Brain pericyte (primary cell): ENCODE measurements at regions not wholly inside any gene's neighbourhood (a gene's known extent, or its start where the extent isn't known, plus 50 kb on each side); places are given as distances from the start of the nearest gene placed in this dataset.

Source experiments
- DNase-seq: peaks from one replicate; pipeline ENCODE4 v3.0.0-alpha.2; 2012; ENCODE audit warnings: low read depth, low spot score

- DNase-seq: no peak
Observed at GRCh38 chr7:86013662-86014061, 630.0 kb upstream of the GRM3 start.

DNA sequence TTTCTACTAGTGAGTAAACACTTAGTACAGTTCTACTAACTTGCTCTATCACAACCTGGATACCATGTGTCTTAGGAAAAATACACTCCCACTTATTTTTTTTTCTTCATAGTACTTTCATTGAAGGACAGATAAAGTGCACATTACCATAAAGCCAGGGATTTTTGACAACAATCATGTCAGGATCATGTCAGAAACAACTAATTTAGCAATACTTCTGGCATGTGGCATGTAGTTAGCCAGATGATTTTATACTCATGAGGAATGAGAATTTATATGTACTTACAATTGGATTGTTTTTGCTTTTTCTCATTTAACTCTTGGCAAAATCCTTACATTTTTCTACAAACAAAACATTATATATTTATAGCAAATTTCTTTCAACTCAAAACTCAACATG is 630.7 kb upstream of the GRM3 start:
- DNase-seq: no peak

DNA sequence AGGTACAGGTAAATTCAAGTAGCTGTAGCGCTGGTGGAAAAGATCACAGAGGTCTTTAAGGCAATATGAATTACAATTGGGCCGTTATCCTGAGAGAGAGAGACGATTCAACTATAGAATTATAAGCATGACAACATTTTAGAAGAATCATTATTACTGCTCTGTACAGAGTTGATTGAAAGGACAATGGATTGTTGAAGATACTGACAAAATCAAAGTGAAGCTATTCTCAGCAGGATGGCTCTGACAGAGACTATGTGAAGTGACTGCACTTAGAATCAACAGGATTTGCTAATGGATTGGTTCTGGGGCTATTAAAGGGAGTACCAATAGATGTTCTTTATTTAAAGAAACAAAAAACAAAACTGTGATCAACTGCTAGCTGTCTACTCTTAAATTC is 634.8 kb upstream of the GRM3 start:
- no peak for DNase-seq

DNA sequence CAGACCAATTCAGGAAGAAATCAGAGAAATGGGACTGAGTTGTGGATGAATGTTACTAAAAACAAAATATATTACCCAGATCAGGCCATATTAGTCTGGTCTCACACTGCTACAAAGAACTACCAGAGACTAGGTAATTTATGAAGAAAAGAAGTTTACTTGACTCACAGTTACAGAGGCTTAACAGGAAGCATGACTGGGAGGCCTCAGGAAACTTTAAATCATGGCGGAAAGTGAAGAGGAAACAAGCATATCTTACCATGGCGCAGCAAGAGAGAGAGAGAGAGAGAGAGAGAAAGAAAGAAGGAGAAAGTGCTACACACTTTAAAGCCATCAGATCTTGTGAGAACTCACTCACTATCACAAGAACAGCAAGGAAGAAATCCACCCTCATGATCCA is 636.8 kb upstream of the GRM3 start:
- DNase-seq: no peak

DNA sequence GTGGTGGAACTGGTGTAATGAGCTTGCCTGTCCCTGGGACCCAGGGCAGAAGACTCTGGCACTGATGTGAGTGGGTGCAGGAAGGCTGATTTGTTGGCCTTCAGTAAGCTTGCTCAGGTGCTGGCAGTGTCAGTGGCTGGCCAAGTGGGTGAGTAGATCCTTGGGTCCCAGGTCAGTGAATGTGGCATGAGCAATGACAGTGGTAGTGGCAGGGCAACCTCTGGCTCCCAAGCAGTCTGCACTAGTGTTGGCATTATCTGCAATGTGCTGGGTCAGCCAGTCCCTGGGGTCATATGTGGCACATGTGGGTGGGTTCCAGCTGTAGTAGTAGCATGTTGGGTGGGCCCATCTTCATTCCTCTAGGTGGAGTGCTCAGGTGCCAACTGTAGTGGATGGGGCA is 640.9 kb upstream of the GRM3 start:
- DNase-seq: no peak

- no peak for DNase-seq
Observed at GRCh38 chr7:85997515-85997914, 646.2 kb upstream of the GRM3 start.

GRCh38 chr7:85995101-85995500 is 648.6 kb upstream of the GRM3 start:
- no peak for DNase-seq

- no peak for DNase-seq
Observed at GRCh38 chr7:85980740-85981139, 663.0 kb upstream of the GRM3 start.

DNA sequence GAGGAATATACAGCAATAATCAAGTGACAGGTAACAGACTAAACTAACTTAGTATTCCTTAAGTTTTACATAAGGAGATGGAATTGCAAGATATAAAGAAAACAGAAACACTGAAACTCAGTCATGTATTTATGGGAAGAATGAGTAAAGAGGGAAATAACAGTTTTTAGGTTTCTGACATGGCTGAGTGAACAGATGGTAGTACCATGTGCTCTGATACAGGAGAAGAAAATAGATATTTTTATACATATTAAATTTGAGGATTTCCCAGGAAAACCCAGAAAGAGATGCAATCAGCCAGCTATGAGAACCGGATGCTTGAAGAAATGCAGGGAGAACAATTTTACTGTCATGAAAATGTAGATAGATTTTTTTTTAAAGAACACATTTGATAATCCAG is 669.5 kb upstream of the GRM3 start:
- DNase-seq: no peak

DNA sequence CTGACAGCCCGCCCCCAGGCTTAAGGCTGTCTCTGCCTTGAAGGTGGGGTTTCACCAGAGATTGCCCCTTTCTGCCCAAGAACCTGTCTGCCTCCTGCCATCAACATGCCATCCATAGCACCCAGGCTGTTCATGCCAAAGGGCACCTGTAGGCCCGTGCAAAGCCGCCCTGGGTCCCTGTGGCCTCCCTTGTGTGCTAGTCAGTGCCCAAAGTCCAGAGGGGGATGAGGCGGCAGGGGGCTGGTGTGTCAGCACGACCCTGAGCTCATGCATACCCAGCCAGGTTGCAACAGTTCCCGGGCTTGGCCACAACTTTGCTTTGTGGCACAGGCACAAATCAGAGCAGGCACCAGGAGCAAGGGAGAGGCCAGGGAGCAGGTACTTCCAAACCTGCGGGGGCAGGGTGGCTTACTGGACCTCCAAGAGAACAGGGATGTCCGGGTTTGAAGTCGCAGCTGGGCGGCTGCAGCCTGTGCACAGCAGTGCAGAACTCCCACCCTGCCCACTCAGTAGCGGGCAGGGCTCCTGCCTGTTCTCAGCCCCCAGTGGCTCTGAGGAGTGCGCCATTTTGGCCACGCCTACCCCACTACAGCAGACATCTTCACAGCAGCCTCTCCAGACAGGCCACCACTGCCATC is 671.1 kb upstream of the GRM3 start:
- DNase-seq: no peak

GRCh38 chr7:85954961-85955360 is 688.7 kb upstream of the GRM3 start:
- no peak for DNase-seq

- DNase-seq: no peak
Observed at GRCh38 chr7:85950871-85951270, 692.8 kb upstream of the GRM3 start.

DNA sequence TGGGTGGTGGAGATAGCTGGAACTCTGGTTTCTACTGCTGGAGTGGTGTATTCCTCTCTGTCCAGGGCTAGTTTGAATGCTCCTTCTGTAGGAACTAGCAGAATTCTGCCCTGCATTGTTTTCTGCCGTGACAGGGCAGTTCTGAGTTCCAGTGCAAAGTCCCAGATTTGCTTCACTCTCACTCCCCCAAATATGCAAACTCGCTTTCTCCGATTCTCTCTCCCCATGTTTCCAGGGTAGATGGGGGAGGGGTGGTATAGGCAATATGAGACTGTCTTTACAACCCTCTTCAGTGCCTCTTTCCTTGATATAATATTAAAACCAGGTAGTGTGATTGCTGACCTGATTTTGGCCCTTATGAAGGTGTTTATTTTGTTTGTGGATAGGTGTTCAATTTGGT is 693.3 kb upstream of the GRM3 start:
- DNase-seq: no peak

GRCh38 chr7:85947767-85948166 is 695.9 kb upstream of the GRM3 start:
- DNase-seq: no peak

DNA sequence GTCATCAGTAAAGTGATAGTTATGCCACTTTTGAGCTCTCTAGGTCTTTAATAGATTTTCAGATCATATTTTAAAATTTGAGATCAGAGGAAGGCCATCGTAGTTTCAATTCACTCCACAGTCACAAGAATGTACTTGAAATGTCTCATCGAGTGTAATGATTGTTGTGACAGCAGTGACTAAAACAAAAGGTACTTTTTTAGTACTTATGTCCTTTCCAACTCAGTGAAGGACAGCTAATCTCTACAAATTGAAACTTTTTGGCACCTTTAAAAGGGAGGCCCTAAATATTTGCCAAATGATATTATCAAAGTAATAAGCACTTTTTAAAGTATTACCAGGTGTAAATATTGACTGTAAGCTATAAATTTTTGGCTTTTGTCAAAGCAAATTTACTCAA is 702.9 kb upstream of the GRM3 start:
- no peak for DNase-seq

GRCh38 chr7:85931919-85932318 is 711.8 kb upstream of the GRM3 start:
- no peak for DNase-seq

DNA sequence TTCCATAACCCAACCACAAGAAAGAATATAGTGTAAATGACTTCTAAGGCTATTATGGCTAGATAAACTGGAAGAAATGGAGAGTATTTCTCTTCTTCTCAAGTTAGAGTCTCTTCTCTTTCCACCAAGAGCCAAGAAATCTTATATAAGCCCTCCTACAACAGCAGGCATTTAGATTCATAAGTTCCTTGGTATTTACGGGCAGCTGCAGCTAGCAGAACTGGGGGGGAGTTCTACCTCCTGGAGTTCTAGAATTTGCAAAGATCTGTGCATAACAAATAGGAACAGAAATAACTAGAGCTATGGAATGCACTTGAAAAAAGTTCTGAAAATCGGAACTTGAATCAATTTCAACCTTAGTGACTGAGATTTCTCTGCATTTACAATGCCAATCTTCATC is 715.2 kb upstream of the GRM3 start:
- no peak for DNase-seq

GRCh38 chr7:85927226-85927625 is 716.5 kb upstream of the GRM3 start:
- no peak for DNase-seq

- DNase-seq: no peak
Observed at GRCh38 chr7:85924062-85924461, 719.6 kb upstream of the GRM3 start.

GRCh38 chr7:85916016-85916415 is 727.7 kb upstream of the GRM3 start:
- DNase-seq: no peak

DNA sequence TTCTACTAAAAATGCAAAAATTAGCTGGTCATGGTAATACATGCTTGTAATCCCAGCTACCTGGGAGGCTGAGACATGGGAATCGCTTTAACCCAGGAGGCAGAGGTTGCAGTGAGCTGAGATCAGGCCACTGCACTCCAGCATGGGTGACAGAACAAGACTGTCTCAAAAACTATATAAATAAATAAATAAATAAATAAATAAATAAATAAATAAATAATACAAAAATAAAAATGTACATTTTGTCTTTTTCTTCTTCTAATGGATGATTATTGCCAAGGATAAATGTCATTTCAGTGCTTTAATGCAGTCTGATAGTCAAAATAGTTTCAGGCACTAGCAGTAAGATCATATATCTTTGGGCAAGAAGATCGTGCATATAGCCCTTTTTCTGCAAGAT is 727.6 kb upstream of the SEMA3D start:
- no peak for DNase-seq

DNA sequence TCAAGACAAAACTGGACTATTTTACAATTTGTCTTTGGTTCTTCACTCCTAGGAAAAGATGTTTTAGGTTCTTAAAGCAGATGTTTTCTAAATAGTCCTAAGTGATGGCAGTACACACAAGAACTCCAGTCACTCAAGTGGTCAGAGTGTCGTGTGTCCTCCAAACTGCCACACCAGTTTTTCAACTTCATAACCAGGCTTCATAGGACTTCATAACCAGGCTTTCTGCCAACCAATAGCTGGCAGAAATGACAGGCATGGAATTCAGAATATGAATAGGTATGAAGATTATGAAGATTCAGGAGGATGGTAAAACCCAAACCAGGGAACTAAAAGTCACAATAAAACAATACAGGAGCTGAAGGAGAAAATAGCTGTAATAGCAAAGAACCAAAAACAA is 721.2 kb upstream of the SEMA3D start:
- no peak for DNase-seq

DNA sequence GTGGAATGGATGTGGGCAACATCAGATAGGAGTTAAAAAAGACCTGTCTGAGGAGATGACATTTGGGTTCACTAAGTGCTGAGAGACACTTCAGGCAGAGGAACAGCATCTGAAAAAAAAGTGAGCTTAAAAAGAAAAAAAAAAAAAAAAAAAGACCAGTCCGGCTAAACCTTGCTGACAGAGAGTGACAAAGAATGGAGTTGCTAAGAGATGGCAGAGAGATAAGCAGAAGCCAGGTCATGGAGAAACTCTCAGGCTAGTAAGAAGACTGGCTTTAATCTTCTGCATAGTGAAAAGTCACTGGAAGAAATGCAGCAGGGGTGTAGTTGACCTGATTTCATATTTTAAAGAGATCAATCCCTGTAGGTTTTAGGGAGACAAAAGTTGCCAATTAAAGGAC is 711.1 kb upstream of the SEMA3D start:
- DNase-seq: no peak

- no peak for DNase-seq
Observed at GRCh38 chr7:85896531-85896930, 709.7 kb upstream of the SEMA3D start.
